ENCODE measurements at regions not wholly inside any gene's neighbourhood (a gene's known extent, or its start where the extent isn't known, plus 50 kb on each side); places are given as distances from the start of the nearest gene placed in this dataset.

DNA sequence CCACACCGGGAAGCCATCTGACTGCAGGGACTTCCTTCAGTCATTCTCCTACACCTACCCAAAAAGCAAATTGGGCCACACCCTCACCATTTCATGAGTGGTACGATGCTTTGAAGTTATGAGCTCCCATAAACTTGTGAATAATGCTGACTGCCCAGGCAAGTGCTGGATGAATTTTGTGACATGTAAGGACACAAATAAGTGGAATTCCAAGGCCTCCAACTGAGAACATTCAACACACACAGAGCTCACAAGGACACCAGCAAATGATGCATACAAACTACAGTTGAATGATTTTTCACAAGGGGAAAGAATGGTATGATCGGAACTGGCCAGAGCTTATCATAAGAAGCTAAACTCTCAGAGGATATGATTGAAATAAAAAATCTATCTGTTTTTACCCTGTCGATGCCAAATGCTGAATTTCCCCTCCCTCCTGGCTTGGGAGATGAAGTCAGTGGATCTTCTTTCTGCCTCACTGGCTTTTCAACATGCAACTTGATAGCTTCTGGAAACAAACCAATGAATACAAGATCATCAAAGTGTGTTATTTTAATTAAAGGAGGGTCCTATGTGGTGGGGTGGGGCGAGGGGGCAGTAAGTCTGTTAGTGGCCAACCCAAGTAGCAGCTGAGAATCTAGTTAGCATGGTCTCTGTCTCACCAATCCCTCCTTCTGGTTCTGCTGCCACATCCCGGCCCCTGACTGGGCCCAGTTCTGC, 123.8 kb downstream of the WT1 start:
- DNase-seq (ENCODE audit: low read depth, low spot score), result no peak
- Histone ChIP-seq H3K9ac (ENCODE audit: insufficient read length) (no peak overlapping the region), H3K36me3 (ENCODE audit: insufficient read depth, low read length) (no peaks in the 10 kb centered on the region), H3K27ac (no peak overlapping the region), H3K9me3 (ENCODE audit: low read depth, low read length) (no peaks in the 10 kb centered on the region), H3K4me3 (no peak overlapping the region)
- TF ChIP-seq POLR2AphosphoS5 (IDR thresholded peaks at IDR 0.05; ENCODE audit: borderline replicate concordance, low read depth, low read length) (no peak), EZH2 (IDR thresholded peaks at IDR 0.05) (no peak), FOXP2 (optimal IDR thresholded peaks at IDR 0.05; ENCODE audit: control extremely low read depth, extremely low read length, insufficient read depth) (no peak)

DNA sequence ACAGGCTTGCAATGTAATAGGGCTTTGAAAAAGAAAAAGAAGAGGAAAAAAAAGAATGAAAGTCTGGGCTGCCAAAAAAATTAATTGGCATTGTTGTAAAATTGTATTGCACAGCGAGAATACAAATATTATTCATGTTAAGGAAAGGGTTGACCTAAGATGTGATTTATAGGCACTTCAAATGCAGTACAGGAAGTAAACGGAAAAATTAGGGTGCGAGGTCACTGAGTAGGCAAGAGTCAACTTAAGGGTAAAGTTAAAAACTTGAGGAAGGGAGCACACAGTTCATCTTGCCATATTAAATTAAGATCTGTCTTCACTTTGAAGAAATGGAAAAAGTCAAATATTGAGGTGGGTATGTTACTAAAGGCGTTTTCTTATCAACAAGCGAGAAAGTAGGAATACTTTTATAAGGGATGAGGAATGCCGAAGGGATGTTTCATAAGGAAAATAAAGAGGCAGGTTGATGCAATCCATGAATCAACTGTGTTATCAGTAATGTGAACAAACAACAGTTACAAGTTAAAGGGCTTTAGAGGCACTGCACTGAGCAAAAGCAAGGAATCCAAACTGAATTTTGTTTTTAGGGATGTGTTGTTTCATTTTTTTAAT, 123.0 kb downstream of the WT1 start:
- DNase-seq (ENCODE audit: low read depth, low spot score), result no peak
- Histone ChIP-seq H3K4me3 (no peak overlapping the region), H3K36me3 (ENCODE audit: insufficient read depth, low read length) (no peaks in the 10 kb centered on the region), H3K9me3 (ENCODE audit: low read depth, low read length) (no peaks in the 10 kb centered on the region), H3K27ac (no peak overlapping the region), H3K9ac (ENCODE audit: insufficient read length) (no peak overlapping the region)
- TF ChIP-seq POLR2AphosphoS5 (IDR thresholded peaks at IDR 0.05; ENCODE audit: borderline replicate concordance, low read depth, low read length) (no peak), EZH2 (IDR thresholded peaks at IDR 0.05) (no peak)

DNA sequence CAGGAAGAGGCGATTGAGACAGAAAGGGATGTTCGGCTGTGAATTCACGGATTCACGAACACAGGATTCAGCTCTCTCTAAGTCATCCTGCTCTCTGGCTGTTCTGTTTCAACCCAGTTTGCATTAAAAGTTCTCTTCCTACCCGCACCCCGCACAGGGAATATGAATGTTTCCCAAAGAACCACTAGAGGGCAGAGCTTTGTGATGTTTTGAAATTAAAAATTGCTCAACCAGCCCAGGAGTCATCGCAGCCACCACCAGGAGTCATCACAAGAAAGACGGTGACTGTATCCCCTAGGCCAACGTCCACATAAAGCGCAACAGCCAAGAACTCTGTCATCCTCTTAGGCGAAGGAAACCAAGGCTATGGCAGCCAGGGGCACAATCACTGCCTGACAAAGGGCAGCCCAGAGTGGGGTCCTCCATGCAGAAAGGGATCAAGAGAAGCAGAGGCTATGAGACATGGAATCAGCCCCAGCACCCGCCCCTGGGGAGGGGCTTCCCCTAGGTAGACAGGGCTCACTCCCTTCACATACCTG, 122.4 kb downstream of the WT1 start:
- no peak for DNase-seq (ENCODE audit: low read depth, low spot score)
- Histone ChIP-seq H3K27ac (no peak overlapping the region), H3K36me3 (ENCODE audit: insufficient read depth, low read length) (no peaks in the 10 kb centered on the region), H3K4me3 (no peak overlapping the region), H3K9ac (ENCODE audit: insufficient read length) (no peak overlapping the region), H3K9me3 (ENCODE audit: low read depth, low read length) (no peaks in the 10 kb centered on the region)
- TF ChIP-seq FOXP2 (optimal IDR thresholded peaks at IDR 0.05; ENCODE audit: control extremely low read depth, extremely low read length, insufficient read depth), result no peak
- TF ChIP-seq POLR2AphosphoS5 (IDR thresholded peaks at IDR 0.05; ENCODE audit: borderline replicate concordance, low read depth, low read length), result no peak
- TF ChIP-seq EZH2 (IDR thresholded peaks at IDR 0.05), result no peak

DNA sequence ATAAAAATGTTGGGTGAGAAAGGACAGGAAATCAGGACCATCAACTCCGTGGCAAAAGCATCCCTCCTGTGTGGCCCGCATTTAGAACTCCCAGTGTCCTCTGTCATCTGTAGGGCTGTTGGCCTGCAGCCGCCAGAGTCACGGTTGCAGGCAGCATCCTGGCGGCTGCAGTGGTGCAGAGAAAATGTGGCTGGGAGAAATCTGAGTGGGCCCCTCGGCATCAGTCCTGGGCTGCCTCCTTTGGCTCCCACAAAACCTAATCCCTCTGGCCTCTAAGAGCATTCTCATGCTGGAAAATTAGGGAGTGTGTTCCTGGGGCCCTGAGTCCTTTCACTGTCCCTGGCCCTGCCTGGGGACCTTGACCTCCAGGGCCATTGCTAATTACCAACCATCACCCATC, 121.9 kb downstream of the WT1 start:
- no peak overlapping the region for H3K9ac ChIP-seq (ENCODE audit: insufficient read length)
- no peak for DNase-seq (ENCODE audit: low read depth, low spot score)
- no peak for TF ChIP-seq FOXP2 (optimal IDR thresholded peaks at IDR 0.05; ENCODE audit: control extremely low read depth, extremely low read length, insufficient read depth)
- TF ChIP-seq POLR2AphosphoS5 (IDR thresholded peaks at IDR 0.05; ENCODE audit: borderline replicate concordance, low read depth, low read length), result no peak
- TF ChIP-seq EZH2 (IDR thresholded peaks at IDR 0.05), result no peak
- H3K36me3 ChIP-seq (ENCODE audit: insufficient read depth, low read length), result no peaks in the 10 kb centered on the region
- no peak overlapping the region for H3K4me3 ChIP-seq
- H3K27ac ChIP-seq, result no peak overlapping the region
- no peaks in the 10 kb centered on the region for H3K9me3 ChIP-seq (ENCODE audit: low read depth, low read length)

DNA sequence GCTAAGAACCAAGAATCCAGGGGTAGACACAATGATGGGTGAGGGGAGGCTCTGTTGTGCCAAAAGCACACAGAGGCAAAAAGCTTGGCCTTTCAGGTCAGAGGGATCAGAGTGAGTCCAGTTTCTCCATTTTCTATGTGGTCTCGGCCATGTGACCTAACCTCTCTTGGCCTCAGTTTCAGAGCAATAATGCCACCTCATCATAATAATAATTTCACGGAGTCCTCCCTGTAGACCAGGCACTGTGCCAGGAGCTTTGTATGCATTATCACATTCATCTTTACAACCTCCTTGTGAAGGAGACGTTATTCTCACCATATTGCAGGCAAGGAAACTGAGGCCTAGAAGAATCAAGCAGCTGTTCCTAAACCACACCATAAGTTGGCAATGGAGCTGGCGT, 120.2 kb downstream of the WT1 start:
- Histone ChIP-seq H3K27ac (no peak overlapping the region), H3K9me3 (ENCODE audit: low read depth, low read length) (no peaks in the 10 kb centered on the region), H3K4me3 (no peak overlapping the region), H3K9ac (ENCODE audit: insufficient read length) (no peak overlapping the region), H3K36me3 (ENCODE audit: insufficient read depth, low read length) (no peaks in the 10 kb centered on the region)
- DNase-seq (ENCODE audit: low read depth, low spot score), result no peak
- no peak for TF ChIP-seq POLR2AphosphoS5 (IDR thresholded peaks at IDR 0.05; ENCODE audit: borderline replicate concordance, low read depth, low read length)
- TF ChIP-seq FOXP2 (optimal IDR thresholded peaks at IDR 0.05; ENCODE audit: control extremely low read depth, extremely low read length, insufficient read depth), result no peak
- TF ChIP-seq EZH2 (IDR thresholded peaks at IDR 0.05), result no peak

DNA sequence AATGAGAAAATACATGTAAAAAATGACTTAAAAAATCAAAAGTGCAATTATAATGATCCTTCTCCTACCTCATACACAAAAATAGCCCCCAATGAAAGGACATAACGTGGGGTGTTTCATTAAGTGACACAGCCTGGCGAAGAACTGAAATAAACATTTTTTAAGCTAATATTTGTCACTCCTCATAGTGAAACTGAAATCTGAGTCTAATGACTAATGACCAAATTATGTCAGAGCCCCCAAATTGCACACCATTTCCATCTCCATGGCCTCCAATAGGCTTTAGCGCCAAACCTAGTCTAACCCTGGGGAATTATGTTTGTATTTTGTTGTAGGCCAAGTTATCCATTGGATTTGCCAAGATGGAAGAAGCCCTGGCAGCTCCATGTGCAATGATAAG, 119.1 kb downstream of the WT1 start:
- no peak overlapping the region for H3K4me3 ChIP-seq
- H3K27ac ChIP-seq, result no peak overlapping the region
- H3K9ac ChIP-seq (ENCODE audit: insufficient read length), result no peak overlapping the region
- no peaks in the 10 kb centered on the region for H3K9me3 ChIP-seq (ENCODE audit: low read depth, low read length)
- H3K36me3 ChIP-seq (ENCODE audit: insufficient read depth, low read length), result no peaks in the 10 kb centered on the region
- no peak for TF ChIP-seq POLR2AphosphoS5 (IDR thresholded peaks at IDR 0.05; ENCODE audit: borderline replicate concordance, low read depth, low read length)
- TF ChIP-seq FOXP2 (optimal IDR thresholded peaks at IDR 0.05; ENCODE audit: control extremely low read depth, extremely low read length, insufficient read depth), result no peak
- TF ChIP-seq EZH2 (IDR thresholded peaks at IDR 0.05), result no peak
- no peak for DNase-seq (ENCODE audit: low read depth, low spot score)

DNA sequence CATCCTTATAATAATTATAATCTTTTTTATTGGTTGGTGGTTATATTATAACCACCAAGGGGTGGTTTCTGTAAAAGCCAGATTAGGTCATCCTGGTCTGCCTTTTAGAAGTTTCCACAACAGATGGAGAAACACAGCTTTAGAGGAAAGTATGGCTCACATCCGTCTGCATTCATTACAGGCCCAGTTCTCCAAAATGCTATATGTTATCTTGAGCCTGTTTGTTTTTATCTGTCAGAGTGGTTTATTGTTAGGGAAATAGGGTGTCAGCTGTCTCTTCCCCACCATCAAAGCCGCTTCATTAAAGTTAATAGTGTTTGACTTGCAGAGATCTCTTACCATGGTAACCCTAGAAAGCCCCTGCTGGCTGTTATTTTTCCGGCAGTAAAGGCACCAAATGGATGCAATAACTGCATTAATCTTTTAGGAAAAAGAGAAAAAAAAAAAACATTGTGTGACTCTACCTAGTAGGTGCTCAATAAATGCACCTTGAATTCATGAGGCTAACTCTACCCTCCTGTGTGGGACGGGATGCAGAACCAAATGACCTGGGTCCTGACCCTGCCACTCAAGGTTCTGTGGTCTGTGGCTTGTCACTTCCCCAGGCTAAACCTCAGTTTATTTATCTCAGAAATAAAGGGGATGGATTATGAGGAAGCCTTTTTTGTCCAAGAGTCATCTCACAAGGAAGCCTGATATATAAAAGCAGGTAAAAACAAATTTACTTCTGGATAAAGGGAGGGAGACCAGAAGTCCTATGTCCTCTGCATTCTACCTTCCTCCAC, 118.3 kb downstream of the WT1 start:
- Histone ChIP-seq H3K27ac (no peak overlapping the region), H3K4me3 (no peak overlapping the region), H3K9me3 (ENCODE audit: low read depth, low read length) (no peaks in the 10 kb centered on the region), H3K36me3 (ENCODE audit: insufficient read depth, low read length) (no peaks in the 10 kb centered on the region), H3K9ac (ENCODE audit: insufficient read length) (no peak overlapping the region)
- no peak for DNase-seq (ENCODE audit: low read depth, low spot score)
- TF ChIP-seq FOXP2 (optimal IDR thresholded peaks at IDR 0.05; ENCODE audit: control extremely low read depth, extremely low read length, insufficient read depth), result no peak
- TF ChIP-seq POLR2AphosphoS5 (IDR thresholded peaks at IDR 0.05; ENCODE audit: borderline replicate concordance, low read depth, low read length), result no peak
- TF ChIP-seq EZH2 (IDR thresholded peaks at IDR 0.05), result no peak

DNA sequence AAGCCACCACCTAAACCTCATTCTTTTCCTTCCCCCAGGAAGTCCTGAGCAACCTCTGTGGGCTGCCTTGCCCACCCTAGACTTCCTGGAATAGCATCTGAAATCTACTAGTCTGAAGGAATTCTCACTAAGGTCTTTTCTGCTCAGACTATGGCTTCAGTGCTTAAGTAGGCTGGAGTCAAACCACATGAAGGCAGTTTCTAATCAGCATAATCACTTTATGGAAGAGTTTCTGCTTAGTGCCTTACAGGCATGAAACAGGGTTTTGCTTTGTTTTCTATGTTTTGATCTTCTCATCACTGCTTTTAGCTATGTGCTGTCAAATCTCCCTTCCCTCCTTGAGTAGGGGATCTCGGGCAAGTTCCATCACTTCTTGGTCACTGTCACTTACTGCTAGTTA, 117.7 kb downstream of the WT1 start:
- no peak overlapping the region for H3K27ac ChIP-seq
- H3K9me3 ChIP-seq (ENCODE audit: low read depth, low read length), result no peaks in the 10 kb centered on the region

More for the DNA sequence above, 117.7 kb downstream of the WT1 start:
- no peak overlapping the region for H3K4me3 ChIP-seq
- no peak overlapping the region for H3K9ac ChIP-seq (ENCODE audit: insufficient read length)
- no peaks in the 10 kb centered on the region for H3K36me3 ChIP-seq (ENCODE audit: insufficient read depth, low read length)
- TF ChIP-seq FOXP2 (optimal IDR thresholded peaks at IDR 0.05; ENCODE audit: control extremely low read depth, extremely low read length, insufficient read depth) (no peak), POLR2AphosphoS5 (IDR thresholded peaks at IDR 0.05; ENCODE audit: borderline replicate concordance, low read depth, low read length) (no peak), EZH2 (IDR thresholded peaks at IDR 0.05) (no peak)
- DNase-seq (ENCODE audit: low read depth, low spot score), result no peak
